ENCODE measurements at regions not wholly inside any gene's neighbourhood (a gene's known extent, or its start where the extent isn't known, plus 50 kb on each side); places are given as distances from the start of the nearest gene placed in this dataset.
"Not testable (repeated sequence)": the region's sequence is repeated elsewhere in the genome, so short reads cannot be mapped to it uniquely, and the experiment has no call there.

- no peak overlapping the region for H3K4me3 ChIP-seq (replicated peaks; ENCODE audit: low read depth, low read length)
- no peak for DNase-seq (ENCODE audit: extremely low read depth, low read depth)
- TF ChIP-seq CTCF (IDR thresholded peaks at IDR 0.05; ENCODE audit: low read depth, low read length, missing control alignments): no peak
Measured at GRCh38 chr3:144593881-144594280, 622.3 kb downstream of the DIPK2A start.

GRCh38 chr3:144620236-144620635 is 648.6 kb downstream of the DIPK2A start:
- DNase-seq (ENCODE audit: extremely low read depth, low read depth); H3K4me3 ChIP-seq (replicated peaks; ENCODE audit: low read depth, low read length): not testable (repeated sequence)

GRCh38 chr3:144622845-144623244 is 651.2 kb downstream of the DIPK2A start:
- no peak for DNase-seq (ENCODE audit: extremely low read depth, low read depth)
- no peak overlapping the region for H3K4me3 ChIP-seq (replicated peaks; ENCODE audit: low read depth, low read length)
- TF ChIP-seq CTCF (IDR thresholded peaks at IDR 0.05; ENCODE audit: low read depth, low read length, missing control alignments): no peak

- DNase-seq (ENCODE audit: extremely low read depth, low read depth): no peak
- TF ChIP-seq CTCF (IDR thresholded peaks at IDR 0.05; ENCODE audit: low read depth, low read length, missing control alignments): no peak
- no peak overlapping the region for H3K4me3 ChIP-seq (replicated peaks; ENCODE audit: low read depth, low read length)
Measured at GRCh38 chr3:144624656-144625055, 653.0 kb downstream of the DIPK2A start.

GRCh38 chr3:144626835-144627234 is 655.2 kb downstream of the DIPK2A start:
- no peak for TF ChIP-seq CTCF (IDR thresholded peaks at IDR 0.05; ENCODE audit: low read depth, low read length, missing control alignments)
- DNase-seq (ENCODE audit: extremely low read depth, low read depth): no peak
- no peak overlapping the region for H3K4me3 ChIP-seq (replicated peaks; ENCODE audit: low read depth, low read length)

- no peak for TF ChIP-seq CTCF (IDR thresholded peaks at IDR 0.05; ENCODE audit: low read depth, low read length, missing control alignments)
- H3K4me3 ChIP-seq (replicated peaks; ENCODE audit: low read depth, low read length): no peak overlapping the region
- no peak for DNase-seq (ENCODE audit: extremely low read depth, low read depth)
Measured at GRCh38 chr3:144629381-144629780, 657.8 kb downstream of the DIPK2A start.

GRCh38 chr3:144636833-144637232 is 665.2 kb downstream of the DIPK2A start:
- no peak for DNase-seq (ENCODE audit: extremely low read depth, low read depth)
- peak; percentile 6 for TF ChIP-seq CTCF (IDR thresholded peaks at IDR 0.05; ENCODE audit: low read depth, low read length, missing control alignments)
- no peak overlapping the region for H3K4me3 ChIP-seq (replicated peaks; ENCODE audit: low read depth, low read length)
